GM18858 (cell line): ENCODE measurements at regions not wholly inside any gene's neighbourhood (a gene's known extent, or its start where the extent isn't known, plus 50 kb on each side); places are given as distances from the start of the nearest gene placed in this dataset.
"Not testable (repeated sequence)": the region's sequence is repeated elsewhere in the genome, so short reads cannot be mapped to it uniquely, and the experiment has no call there.

Experiments
- ATAC-seq: cut with Tn5 transposase; IDR thresholded peaks from one replicate; pipeline ENCODE4 v1.9.1; 2021; ENCODE audit not compliant: unreplicated experiment

DNA sequence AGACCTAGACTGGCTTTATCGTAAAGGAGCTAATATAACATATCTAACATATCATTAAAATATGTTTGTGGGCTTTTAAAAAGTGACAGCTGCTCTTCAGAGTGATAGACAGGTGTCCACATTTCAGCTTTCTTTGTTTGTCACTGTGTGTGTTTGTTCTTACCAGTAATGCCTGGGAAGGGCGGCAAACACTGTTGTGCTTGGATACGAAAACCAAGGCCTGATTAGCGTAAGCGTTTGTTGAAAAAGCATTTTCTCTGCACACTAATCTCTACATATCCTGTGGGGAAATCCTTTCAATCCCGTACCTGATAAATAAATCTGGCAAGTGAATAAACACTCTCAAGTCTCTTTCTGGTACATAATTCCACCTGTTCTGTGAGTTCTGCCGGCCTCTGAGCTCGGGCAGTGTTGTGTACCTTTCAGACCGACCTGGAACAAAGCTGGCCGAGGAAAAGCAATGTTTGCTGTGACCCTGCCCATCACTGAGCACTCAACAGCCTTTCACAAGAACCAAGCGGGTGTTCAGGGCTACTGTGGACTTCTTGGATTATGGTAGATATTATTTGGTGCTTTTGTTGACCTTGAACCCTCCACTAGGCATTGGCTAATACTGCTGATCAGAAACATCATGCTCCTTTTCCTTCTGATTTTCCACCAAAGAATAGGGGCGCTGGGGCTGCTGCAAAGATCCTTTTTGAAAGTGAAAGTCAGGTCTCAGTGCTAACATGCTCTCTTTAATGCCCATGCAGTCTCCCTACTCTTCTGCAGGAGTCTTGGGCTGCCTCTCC lies 100.4 kb downstream of the CD83 start:
- ATAC-seq: no peak

DNA sequence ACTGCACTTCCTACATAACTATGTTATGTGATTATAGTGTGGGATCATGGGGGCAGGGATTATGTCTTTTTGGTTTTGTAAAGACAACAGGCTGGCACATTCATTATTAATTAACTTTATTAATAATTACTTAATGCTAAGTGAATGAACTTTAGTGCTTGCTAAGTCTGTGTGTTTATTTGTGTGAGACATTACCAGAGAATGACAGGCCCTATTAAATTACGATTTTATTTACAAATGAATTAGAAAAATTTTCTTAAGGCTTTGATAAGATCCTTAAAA lies 100.9 kb downstream of the CD83 start:
- no peak for ATAC-seq

DNA sequence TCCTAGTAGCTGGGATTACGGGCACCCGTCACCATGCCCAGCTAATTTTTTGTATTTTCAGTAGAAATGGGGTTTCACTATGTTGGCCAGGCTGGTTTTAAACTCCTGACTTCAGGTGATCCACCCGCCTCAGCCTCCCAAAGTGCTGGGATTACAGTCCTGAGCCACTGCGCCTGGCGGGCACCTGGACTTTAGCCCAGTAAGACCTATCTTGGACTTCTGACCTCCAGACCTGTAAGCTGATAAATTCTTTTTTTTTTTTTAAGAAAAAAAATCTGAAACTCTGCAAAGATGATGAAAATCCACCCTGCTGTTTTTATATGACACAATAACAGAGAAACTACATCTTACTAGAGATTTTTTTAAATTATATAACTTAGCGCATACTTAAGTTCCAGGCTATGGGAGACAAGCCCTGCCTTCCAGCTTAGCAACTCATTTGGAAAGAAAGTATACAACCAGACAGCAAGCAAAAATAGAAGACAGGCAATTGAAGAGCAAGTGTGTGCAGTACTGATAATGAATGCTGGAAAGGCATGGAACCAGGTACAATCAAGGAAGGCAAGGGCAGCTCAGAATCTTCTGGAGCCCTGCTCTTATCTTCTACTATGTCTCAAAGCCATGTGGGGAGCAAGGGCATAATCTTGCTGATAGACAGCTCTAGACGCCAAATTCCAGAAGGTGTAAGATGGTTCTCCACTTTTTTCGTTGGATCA lies 104.2 kb downstream of the CD83 start:
- no peak for ATAC-seq

DNA sequence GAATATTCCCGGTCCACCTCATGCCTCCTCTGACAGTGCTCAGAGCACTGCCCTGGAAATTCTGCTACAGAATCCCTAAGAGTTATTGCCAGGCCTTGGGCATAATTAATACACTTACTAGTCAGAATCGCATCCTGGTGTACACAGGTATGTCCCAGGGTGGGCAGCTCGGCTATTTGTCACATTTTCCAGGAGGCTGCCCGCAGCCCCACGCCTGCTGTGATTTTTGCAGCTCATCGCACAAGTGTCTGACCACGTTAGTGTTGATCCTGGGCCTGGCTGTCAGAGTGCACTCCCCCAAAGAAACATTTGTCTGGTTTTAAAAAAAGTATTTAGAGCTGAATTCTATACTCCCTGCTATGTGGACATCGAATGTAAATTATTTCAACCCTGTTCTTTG lies 105.4 kb downstream of the CD83 start:
- no peak for ATAC-seq

DNA sequence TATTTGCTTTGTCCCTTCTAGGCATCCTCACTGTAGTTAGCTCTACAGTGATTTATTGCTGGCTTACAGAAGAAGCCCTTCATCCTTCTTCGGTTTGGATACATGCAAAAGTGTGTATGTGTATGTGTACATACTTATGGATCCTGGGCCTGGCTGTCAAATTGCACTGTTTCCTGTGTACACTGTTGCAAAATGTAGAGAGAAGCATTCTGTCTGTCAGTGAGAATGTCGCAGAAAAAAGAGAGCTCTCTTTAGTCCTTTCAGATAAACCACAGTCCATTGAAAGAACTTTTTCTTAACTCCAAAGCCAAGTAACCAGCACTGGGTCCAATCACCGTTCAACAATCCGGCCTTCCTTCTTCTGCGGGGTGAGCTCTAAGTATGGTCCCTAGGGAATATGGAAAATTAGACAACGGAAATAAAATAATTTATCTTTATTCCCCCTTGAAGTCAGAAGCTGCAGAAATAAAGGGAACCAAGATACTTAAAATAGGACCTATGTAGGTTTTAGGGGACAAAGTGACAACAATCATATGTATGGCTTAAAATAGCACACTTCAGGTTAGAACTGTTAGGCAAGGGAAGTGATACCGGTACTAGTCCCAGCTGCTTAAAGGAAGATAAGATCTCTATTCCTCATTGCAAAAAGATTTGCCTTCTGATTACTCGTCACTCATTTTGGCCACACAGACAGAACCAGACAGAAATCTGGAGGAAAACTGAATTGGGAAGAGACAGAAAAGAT lies 107.0 kb downstream of the CD83 start:
- ATAC-seq: no peak

DNA sequence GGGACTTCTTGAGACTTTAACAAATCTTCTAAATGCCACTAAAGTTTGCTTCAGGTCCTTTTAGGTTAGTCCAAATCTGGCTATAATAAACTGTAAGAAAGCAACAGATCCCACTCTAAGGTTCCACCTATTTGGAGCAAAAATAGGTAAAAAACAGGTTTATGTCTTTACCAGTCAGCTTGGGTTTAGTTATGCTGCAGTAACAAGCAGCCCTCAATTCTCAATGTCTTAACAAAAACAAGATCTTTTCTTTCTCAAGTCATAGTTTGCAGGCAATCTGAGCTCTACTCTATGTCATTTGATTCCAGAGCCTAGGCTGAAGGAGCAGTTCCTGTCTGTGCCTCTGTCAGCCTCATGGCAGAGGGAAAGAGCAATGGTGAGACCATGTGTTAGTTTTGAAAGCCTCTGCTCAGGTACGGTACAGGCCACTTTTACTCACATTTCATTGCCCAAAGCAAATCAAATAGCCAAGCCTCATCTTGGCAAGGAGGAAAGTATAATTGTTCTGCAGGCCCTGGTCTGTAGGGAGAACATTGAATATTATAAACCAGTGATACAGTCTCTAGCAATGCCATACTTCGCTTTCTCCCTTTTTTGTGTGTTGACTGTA lies 108.6 kb downstream of the CD83 start:
- no peak for ATAC-seq

DNA sequence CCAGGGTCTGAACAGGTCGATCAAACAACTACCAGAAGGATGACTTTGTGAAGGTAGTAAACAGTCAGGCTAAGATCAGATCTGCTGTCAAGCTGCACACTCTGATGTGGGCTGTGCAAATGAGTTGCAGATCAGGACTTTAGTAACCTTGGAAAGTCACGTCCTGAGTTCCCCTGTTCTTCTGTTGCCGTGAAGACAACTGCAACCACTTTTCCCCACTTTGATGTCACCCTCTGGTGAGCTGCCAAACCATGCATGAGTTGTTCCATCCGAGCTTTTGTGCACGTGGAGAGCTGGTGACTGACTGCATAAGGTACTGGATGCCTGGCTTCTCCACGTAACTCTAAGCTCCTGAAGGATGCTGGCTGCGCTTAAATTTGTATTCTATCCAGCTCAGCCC lies 111.0 kb downstream of the CD83 start:
- ATAC-seq: no peak

DNA sequence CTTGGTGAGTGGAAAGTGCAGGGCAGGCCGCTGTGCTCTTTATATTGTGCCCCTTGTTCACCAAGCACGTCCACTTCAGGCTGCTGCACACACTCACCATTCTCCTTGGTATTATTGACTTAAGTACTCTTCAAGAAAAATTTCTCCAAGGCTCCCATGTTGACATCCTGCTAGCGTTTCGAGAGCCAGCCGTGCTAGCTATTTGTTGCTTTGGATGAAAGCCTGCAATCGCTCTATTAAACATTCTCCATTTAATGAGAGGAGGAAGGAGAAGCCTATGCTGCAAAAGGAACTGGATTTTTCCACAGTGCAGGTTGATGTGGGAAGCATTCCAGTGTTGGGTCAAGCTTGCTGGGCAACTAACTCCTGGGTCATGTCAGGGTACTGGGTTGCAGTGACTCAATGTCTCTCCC lies 113.5 kb downstream of the CD83 start:
- ATAC-seq: no peak

DNA sequence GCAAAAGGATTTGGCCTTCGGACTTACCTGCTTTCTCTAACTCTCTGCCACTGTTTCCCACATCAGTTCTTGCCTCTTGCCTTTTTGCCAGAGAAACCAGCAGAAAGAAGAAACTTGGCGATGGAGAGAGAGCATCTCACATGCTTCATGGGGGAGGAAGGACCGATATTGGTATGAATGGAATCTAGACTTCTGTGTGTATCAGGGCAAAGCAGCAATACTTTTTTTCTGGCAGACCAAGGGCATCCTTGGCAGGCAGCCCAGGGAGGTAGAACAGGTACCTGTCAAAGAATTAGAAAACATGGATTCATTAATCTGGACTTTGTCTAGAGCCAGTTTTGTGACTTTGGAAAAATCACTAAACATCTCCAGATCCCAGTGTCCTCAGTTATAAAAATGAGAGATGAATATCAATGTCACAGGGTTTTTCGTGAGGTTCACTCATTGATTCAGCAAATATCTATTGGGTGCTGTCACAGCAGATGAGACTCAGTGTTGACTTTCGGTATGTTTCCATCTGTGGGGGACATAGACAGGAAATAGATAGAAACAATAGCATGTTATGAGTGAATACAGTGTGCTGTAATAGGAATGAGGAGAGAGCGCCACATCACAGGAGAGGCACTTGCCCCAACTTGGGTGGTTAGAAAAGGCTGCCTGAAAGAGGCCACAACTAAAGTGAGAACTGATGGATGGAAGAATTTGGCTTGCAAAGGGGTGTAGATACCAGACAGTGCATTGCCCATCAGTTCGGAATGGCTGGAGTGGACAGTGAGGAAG lies 114.1 kb downstream of the CD83 start:
- no peak for ATAC-seq

DNA sequence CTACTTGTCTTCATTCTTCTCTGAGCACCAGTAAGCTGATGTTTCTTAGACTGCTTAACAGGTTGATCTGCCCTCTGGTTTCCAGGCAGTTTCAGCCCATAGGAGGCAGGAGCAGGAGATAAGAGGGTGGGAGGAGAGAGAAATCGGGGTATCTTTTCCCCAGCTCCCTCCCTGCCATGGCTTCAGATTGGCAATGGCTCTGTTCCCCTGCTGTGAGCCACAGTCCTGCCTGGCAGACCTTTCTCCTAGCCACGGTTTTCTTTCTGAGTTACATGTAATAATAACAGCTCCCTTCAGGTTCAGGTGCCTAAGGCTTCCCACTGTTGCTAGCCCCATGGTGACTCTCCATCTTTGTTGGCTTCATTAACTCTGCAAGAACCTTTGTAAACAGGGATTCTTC lies 115.3 kb downstream of the CD83 start:
- no peak for ATAC-seq

DNA sequence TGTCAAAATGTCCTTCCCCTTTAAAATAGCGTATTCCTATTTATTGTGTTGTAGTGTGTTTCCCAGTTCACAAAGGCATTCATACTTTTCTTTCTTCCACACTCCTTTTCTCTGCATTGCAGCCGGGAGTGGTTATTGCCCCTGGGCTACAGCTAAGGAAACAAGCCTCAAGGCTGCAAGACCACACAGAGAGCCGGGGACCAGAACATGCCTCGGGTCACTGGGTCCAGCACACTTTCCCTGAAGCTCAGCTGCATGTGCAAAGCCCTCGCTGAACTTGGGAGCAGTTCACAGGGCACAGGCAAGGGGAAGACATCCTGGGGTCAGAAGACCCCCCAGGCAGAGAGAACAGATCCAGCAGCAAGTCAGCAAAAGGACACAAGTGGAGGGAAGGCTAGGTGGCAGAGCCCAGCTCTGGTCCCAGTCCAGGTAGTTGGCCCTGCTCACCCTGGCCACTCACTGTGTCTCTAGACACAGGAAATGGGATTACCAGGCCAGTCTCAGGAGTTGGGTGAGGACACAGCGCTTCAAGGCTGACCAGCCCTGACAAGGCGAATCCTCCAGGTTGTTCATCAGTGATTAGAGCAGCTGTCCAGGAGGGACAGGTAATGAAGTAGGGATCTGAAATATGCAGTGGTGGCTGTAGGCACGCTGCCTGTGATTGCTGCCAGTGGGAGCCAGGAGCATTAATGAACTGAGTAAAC lies 118.2 kb downstream of the CD83 start:
- no peak for ATAC-seq

DNA sequence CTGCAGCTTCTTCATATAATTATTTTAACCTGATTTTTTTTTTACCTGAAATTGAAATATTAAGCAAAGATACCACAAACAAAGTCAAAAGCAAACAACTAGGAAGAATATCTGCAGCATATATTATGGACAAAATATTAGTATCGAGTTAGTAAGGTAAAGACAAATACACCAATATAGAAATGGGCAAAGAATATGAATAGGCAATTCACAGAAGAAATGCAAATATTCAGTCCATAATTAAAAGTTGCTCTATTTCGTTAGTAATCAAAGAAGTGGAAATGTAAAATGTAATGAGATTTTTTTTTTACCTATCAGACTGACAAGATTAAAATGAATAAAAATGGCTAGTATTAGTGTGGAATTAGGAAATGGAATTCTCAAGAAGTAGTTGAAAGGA lies 121.5 kb downstream of the CD83 start:
- no peak for ATAC-seq

DNA sequence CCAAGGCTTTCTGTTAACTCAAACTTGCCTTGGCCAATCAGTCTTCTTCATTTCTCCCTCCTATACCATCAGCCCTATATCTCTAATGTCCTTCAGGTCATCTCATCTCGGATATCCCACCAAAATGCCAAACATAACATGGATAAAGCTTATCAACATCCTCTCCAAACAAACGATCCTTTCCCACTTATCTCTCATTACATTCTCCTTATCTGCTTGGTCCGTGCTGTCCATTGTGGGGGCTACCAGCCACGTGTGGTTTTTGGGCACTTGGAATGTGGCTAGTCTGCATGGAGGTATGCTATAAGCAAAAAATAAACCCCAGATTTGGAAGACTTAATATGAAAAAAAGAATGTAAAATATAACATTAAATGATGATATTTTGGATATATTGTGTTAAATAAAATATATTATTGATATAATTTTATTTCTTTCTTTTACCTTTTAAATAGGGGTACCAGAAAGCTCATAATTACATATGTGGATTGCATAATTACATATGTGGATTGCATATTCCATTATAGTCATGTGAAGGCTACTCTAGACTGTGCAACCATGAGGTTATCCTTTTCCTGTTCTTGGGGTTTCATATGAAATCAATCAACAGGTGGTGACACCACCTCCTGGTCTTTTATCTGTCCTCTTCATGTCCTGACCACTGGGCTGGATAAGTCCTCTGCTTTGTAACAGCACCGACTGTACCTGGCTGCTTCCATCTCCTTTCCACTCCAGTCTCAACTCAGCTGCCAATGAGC lies 123.0 kb downstream of the CD83 start:
- no peak for ATAC-seq

DNA sequence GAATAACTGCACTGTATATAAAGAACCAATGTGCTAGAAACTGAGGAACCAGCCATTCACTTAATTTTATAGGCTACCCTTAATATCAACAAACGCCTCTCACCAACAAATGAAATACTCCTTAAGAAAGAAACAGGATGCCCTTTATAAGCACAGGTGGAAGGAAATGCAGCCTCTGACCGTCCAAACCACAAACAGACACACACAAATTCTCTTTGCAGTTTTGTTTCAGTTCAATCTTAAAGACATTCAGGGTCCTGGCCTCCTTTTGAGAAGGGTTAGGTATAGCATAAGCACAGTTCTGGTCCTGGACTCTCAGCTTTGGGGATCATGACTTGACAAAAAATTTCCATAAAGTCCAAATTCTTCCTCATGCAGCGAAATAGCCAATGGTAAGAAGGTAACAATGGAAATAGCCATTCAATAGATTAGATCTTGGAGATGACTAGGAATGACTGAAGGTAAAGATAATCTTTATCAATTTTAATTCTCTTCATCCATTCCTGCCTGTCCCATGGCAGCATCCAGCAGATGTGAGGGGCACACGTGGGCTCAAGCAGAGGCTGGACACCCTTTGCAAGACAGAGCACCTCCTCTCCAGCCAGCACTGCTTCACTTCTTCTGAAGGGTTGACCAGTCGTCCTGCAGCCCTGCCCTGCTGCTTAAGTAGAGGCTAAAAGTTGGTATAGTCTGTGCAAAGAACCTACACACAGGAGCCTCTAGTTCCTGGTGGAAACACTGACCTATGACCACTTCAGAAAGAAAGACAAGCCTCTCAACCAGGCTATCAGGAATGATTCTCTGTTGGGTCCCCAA lies 123.9 kb downstream of the CD83 start:
- no peak for ATAC-seq

DNA sequence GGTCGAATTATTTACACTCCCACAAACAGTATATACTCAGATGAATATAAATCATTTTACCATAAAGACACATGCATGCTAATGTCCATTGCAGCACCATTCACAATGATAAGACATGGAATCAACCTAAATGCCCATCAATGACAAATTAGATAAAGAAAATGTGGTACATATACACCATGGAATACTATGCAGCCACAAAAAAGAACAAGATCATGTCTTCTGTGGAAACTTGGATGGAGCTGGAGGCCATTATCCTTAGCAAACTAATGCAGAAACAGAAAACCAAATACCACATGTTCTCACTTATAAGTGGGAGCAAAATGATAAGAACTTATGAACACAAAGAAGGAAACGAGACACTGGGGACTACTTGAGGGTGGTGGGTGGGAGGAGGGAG lies 125.3 kb downstream of the CD83 start:
- ATAC-seq: not testable (repeated sequence)

DNA sequence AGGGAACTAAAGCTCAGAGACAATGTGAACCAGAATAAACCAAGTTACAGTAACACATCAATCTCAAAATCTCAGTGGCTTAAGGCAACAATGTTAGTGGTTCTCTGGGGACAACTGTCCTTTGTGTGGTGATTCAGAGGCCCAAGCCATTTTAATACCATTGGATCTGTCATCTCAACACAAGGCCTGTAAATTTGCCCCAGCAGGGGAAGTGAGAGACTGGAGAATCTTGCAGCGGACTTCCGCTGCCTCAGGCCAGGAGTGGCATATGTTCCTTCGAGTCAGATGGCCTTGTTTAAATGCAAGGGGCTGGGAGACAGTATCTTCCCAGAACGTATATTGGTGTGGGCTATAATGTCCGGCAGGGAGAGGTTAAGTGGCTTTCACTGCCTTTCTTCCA lies 126.0 kb downstream of the CD83 start:
- no peak for ATAC-seq

DNA sequence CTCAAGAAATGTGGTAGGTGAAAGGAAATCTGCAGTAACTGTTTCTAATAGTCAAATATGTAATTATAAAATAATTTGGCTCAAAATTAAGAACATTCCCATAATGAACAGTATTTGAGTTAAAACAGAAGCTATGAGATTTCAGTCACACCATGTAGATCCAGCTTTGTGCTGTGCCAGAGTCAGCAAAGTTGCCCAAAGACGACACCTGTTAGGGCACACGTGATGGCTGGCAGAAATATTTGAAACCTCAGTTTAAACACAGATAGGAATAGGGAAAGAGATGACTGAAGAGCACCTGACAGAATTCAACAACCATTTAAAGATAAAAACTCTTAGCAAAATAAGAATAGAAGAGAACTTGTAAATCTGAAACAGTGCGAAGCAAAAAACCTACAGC lies 129.3 kb downstream of the CD83 start:
- no peak for ATAC-seq

DNA sequence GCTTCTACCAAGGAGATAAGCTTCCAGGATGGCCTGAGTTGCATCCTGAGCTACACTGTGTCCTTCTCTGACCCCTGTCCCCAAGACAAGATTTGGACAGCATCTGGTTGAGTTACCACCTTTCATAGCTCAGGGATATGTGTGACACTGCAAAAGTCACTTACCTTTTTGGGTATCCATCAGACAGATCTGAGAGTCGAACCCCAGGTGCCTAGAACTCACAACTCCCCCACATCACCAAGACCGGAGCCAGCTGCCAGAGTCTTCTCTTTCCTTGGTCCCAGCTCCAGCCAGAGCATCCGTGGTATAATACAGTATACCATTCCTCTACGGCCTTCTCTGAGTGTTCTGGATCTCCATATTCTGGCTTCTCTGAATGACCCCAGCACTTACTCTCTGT lies 133.0 kb downstream of the CD83 start:
- ATAC-seq: no peak
